ENCODE measurements at regions not wholly inside any gene's neighbourhood (a gene's known extent, or its start where the extent isn't known, plus 50 kb on each side); places are given as distances from the start of the nearest gene placed in this dataset.

DNA sequence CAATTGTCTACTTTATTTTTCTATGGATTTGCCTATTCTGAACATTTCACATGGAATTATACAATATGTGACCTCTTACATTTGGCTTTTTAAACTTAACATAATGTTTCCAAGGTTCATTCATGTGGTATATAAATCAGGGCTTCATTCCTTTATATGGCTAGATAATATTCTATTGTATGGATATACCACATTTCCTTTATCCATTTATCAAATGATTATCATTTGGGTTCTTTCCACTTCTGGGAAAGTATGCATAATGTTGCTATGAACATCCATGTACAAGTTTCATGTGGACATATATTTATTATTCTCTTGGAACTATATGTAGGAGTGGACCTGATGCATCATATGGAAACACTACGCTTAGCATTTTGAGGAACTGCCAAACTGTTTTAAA lies 99.7 kb upstream of the NCKAP5 start:
- no peak for DNase-seq

- no peak for DNase-seq
Measured at GRCh38 chr2:133668547-133668946, 100.3 kb upstream of the NCKAP5 start.

DNA sequence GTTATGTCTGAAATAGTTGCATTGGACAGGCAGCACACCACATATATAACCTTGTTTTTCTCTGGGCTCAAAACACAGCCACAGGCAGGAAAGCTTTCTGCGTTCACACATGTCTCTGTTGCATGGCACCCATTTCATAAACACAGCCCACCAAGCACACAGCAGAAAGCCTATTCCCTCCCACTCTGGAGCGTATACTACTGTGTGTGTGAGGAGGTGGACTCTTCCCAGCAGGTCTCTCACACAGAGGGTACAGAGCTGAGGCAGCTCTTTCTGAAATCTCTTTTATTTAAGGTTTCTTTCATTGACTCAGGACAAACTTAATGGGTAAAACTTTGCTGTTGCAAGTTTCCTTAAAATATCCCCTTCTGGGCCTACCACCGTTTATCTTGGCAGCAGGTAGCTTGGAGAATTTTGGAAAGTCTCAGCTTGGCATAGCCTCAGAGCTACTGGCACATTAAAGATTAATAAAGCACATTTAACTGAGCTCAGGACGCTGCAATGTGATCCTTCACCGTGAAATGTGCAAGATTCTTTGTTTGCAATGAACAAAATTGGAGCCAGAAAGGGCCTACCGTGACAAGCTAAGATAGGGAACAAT lies 105.1 kb upstream of the NCKAP5 start:
- no peak for DNase-seq

DNA sequence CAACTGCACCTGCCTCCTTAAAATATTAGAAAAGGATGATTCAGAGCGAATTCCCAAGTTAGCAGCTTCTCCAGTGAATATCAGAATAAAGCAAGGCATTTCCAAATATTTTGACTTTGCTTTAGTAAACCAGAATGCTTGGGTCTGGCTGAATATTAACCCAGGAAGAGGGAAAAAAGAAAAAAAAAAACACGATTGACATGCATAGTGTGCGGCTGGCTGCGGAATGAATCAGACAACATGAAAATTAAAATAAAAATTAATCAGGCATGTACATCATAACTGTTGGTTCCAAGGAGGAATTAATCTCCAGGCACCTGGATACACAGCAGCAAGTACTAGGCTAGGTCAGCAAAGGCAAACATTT lies 105.8 kb upstream of the NCKAP5 start:
- no peak for DNase-seq

GRCh38 chr2:133674433-133675331 lies 106.4 kb upstream of the NCKAP5 start:
- no peak for DNase-seq

DNA sequence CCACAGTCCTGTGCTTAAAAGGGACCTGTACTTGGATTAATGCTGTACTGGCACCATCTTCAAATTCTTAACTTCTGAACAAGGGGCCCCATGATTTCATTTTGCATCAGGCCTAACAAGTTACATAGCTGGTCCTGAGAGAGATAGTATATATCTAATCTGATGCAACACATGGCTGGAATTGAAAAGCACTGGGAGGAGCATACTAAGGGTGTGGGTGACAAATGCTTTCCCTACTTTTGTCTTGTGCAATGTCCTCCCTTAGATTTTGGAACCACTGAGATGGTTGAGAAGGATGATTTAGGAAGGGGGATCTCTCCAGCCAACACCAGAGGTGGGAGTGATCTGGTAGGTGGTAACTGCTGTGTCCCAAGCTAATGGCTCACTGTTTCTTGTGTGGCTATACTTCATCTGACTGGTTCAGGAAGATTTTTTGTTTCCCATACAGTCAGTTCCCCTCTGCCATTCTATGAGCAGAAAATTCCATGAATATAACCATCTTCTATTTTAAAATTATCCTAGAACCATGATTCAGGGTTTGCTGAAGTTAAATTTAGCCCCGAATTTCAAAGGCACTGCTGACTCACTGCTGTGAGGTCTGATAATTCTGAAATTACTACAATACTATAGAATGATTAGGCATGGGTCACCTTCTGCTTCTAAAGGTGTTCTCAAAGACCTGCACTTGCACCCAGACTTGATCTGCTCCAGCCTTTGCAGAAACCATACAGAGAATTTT lies 108.3 kb upstream of the NCKAP5 start:
- DNase-seq, result no peak

GRCh38 chr2:133680343-133681049 lies 112.2 kb upstream of the NCKAP5 start:
- DNase-seq, result no peak

GRCh38 chr2:133682347-133682746 lies 114.1 kb upstream of the NCKAP5 start:
- DNase-seq, result no peak

DNA sequence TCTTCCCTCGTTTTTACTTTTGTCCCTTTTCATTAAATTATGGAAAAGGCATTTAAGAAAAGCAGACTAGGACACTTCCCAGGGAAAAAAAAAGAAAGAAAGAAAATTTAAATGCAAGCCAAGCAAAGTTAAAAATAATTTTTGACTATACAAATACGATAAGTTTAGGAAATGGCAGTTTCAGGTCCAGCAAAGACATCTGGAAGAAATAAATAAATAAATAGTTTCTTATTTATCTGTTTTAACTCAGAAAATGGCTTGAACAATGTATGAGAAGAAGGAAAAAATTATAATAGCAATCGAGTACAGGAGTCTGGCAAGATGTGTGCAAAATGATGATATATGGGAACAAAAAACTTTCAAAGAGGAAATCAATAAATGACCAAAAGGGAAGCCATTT lies 114.6 kb upstream of the NCKAP5 start:
- DNase-seq, result no peak

- no peak for DNase-seq
Measured at GRCh38 chr2:133685636-133686215, 117.5 kb upstream of the NCKAP5 start.

DNA sequence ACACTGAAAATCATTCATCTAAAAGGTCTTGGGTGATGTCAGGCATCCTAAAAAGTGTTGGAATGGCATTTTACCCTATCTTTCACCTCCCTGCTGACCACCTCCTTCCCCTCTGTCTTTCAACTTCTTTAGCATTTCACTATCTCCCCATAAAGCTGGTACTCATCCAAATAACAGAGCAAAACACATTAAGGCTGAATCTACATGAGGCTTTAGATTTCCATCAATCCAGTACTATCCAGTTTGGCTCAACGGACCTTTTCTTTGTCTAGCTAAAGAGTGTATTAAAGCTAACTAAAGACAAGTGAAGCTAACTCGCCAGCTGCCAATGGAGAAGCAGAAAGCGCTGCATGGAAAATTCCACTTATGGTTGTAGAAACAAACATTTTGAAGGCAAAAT lies 122.5 kb upstream of the NCKAP5 start:
- DNase-seq, result no peak

GRCh38 chr2:133691336-133691735 lies 123.1 kb upstream of the NCKAP5 start:
- no peak for DNase-seq

DNA sequence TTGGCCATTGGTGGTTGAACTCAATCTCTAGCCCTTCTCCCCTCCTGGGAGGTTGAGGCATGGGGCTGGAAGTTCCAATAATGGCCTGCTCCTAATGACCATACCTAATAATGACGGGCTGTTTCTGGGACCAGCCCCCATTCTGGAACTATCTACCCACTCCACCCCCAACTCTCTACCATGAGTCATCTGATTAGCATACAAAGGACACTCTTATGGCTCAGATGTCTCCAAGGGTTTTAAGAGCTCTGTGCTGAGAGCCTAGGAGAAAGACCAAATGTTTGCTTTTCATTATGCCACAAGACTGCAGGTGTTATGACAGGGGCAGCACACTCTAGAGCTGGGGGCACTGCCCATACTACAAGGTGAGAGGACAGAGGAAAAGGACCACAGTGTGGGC lies 137.0 kb upstream of the NCKAP5 start:
- DNase-seq, result no peak

- DNase-seq, result no peak
Measured at GRCh38 chr2:133710613-133711012, 142.3 kb upstream of the NCKAP5 start.

DNA sequence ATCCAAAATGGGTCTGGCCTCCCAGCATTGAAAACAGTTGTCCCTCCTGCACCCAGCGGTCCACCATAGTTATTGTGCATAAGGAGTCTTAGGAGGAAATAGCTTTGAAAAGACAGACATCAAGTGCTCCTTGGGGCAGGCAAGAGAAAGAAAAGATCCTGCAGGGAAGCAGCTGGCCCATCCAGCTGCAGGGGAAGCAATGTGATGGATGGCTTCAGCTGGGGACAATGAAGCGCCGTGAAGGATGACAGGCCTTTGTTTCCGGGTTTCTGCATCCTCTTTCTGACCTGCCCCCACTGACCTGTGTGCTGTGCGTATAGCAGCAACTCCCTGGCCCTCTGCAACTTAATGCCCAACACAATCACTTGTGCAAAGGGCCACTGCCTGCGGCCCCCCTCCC lies 142.9 kb upstream of the NCKAP5 start:
- DNase-seq, result no peak

DNA sequence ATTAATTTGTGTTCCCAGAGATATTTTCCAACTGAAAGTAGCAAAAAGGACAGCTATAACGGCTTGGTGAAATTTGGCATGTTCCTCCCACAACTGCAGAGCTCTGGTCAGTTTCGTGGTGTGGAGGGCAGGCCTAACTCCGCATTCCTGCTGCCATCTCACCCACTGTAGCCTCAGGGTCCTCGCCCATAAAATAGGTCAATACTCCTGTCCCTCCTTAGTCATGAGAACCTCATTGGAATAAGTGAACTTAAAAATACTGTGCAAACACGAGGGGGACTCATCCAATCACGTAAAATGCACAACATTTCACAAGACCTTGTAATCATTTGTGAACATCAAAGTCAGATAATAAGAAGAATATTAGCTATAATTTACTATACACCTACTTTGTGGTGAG lies 143.5 kb upstream of the NCKAP5 start:
- no peak for DNase-seq

DNA sequence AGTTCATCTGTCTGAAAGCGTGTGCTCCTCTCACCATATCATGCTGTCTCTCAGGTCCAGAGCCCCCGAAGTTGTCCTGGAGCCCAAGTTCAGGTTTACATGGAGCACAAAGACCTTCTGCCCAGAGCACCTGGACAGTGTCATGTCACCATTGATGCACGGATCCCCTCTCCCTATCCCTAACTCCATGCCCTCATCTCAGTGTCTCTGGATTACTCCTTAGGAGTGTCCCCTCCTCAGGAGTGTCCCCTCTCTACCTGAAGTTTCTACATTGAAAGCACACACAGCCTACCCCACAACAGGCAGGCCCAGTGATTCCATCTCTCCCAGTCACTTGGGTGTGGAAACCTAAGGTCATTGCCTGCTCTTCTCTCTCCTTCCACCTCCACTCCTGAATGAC lies 144.1 kb upstream of the NCKAP5 start:
- no peak for DNase-seq

GRCh38 chr2:133713049-133713580 lies 144.9 kb upstream of the NCKAP5 start:
- DNase-seq, result no peak

GRCh38 chr2:133716166-133716565 lies 147.9 kb upstream of the NCKAP5 start:
- no peak for DNase-seq

- no peak for DNase-seq
Measured at GRCh38 chr2:133717497-133717896, 149.2 kb upstream of the NCKAP5 start.

DNA sequence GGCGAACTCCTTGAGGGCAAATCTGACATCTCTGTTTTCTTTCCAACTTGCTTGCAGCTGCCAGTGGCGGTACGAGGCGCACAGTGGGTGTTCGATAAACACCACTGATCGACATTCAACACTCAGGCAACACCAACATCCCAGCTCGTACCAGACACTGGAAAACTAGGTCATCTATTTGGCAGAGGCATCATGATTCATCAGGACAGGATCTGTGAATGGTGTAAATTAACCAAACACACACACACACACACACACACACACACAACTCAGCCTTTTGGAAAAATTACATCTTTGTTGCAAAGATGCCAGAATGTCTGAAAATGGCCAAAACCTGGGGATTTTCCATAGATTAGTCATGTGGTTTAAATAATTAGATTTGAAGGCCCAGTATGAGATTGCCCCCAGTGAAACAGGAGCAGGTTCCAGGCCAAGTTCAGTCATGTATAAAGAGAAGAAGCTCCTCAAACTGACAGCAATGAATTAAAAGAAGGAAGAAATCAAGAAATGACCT lies 150.5 kb upstream of the NCKAP5 start:
- no peak for DNase-seq

- DNase-seq, result no peak
Measured at GRCh38 chr2:133720429-133720828, 152.2 kb upstream of the NCKAP5 start.
